WTC11 (cell line): ENCODE measurements at regions not wholly inside any gene's neighbourhood (a gene's known extent, or its start where the extent isn't known, plus 50 kb on each side); places are given as distances from the start of the nearest gene placed in this dataset.

ENCODE experiments used
- ATAC-seq: fragments of 200-7000 bp; cut with Tn5 transposase; 2 replicates; pipeline ENCODE4 v1.10.0; 2021; ENCODE audit warnings: mild to moderate bottlenecking, moderate library complexity
- CTCF ChIA-PET: fragments of 300-600 bp; sonication (Branson Sonifier 250); formaldehyde crosslinking; loops from one replicate; lab custom pipeline; 2021; ENCODE audit warnings: antibody characterized with exemption; lab: Charles Lee
- POLR2A ChIA-PET: fragments of 350-600 bp; sonication (Branson Sonifier 250); formaldehyde crosslinking; loops from one replicate; lab custom pipeline; 2021; ENCODE audit warnings: antibody characterized with exemption; lab: Charles Lee
- DNase-seq: peaks from one replicate; pipeline ENCODE4 v3.0.0; 2021; ENCODE audit warnings: low spot score
- H3K27ac Mint-ChIP-seq: 2 replicates; pipeline ENCODE4 v1.8.0; 2021; ENCODE audit warnings: mixed read lengths
- H3K27me3 Mint-ChIP-seq: 2 replicates; pipeline ENCODE4 v1.8.0; 2021; ENCODE audit warnings: low read depth, mild to moderate bottlenecking, moderate library complexity, mixed read lengths
- H3K36me3 Mint-ChIP-seq: 2 replicates; pipeline ENCODE4 v1.8.0; 2021; ENCODE audit warnings: mixed read lengths
- H3K4me1 Mint-ChIP-seq: 2 replicates; pipeline ENCODE4 v1.8.0; 2022; ENCODE audit warnings: mixed read lengths
- H3K4me3 Mint-ChIP-seq: 2 replicates; pipeline ENCODE4 v1.8.0; 2021; ENCODE audit warnings: mild to moderate bottlenecking, moderate library complexity, mixed read lengths
- H3K9me3 Mint-ChIP-seq: 2 replicates; pipeline ENCODE4 v1.8.0; 2021; ENCODE audit warnings: mixed read lengths
- ATF2 ChIP-seq: sonication (generic); formaldehyde crosslinking; IDR thresholded peaks from 2 replicates; pipeline ENCODE4 v1.8.1; 2022; ENCODE audit warnings: low read depth, missing genetic modification reagents, borderline replicate concordance
- E2F1 ChIP-seq: sonication (generic); formaldehyde crosslinking; IDR thresholded peaks from 2 replicates; pipeline ENCODE4 v1.8.0; 2022; ENCODE audit warnings: mild to moderate bottlenecking, missing genetic modification reagents
- EMX1 ChIP-seq: fragments of 250-450 bp; sonication (Bioruptor Pico); IDR thresholded peaks from 2 replicates; pipeline ENCODE4 v1.8.0; 2021; ENCODE audit warnings: mild to moderate bottlenecking
- ERG ChIP-seq: fragments of 250-450 bp; sonication (Bioruptor Pico); IDR thresholded peaks from 2 replicates; pipeline ENCODE4 v1.8.0; 2021; ENCODE audit warnings: mild to moderate bottlenecking
- GABPB1 ChIP-seq: sonication (generic); formaldehyde crosslinking; IDR thresholded peaks from 2 replicates; pipeline ENCODE4 v1.8.1; 2023; ENCODE audit warnings: mild to moderate bottlenecking, missing genetic modification reagents
- HMGA2 ChIP-seq: fragments of 250-450 bp; sonication (Bioruptor Pico); IDR thresholded peaks from 2 replicates; pipeline ENCODE4 v1.4.0; 2021; ENCODE audit warnings: mild to moderate bottlenecking, moderate library complexity
- IRF2 ChIP-seq: sonication (generic); formaldehyde crosslinking; IDR thresholded peaks from 2 replicates; pipeline ENCODE4 v1.8.0; 2022; ENCODE audit warnings: low read depth, missing genetic modification reagents, borderline replicate concordance
- JUN ChIP-seq: sonication (generic); formaldehyde crosslinking; IDR thresholded peaks from 2 replicates; pipeline ENCODE4 v1.8.0; 2023; ENCODE audit warnings: mild to moderate bottlenecking, missing genetic modification reagents
- KAT7 ChIP-seq: sonication (generic); formaldehyde crosslinking; IDR thresholded peaks from 2 replicates; pipeline ENCODE4 v1.8.1; 2023; ENCODE audit warnings: missing genetic modification reagents, mild to moderate bottlenecking, borderline replicate concordance
- NFATC4 ChIP-seq: fragments of 250-450 bp; sonication (Bioruptor Pico); IDR thresholded peaks from 2 replicates; pipeline ENCODE4 v1.9.0; 2021; ENCODE audit warnings: mild to moderate bottlenecking
- NFE2L1 ChIP-seq: sonication (generic); formaldehyde crosslinking; IDR thresholded peaks from 2 replicates; pipeline ENCODE4 v1.8.1; 2023; ENCODE audit warnings: missing genetic modification reagents
- NFYB ChIP-seq: sonication (generic); formaldehyde crosslinking; conservative IDR thresholded peaks from 2 replicates; pipeline ENCODE4 v1.8.0; 2022; ENCODE audit warnings: low read depth, missing genetic modification reagents
- NR1H2 ChIP-seq: sonication (generic); formaldehyde crosslinking; IDR thresholded peaks from 2 replicates; pipeline ENCODE4 v1.9.0; 2021; ENCODE audit warnings: mild to moderate bottlenecking, moderate library complexity, missing genetic modification reagents
- OVOL2 ChIP-seq: fragments of 250-450 bp; sonication (Bioruptor Pico); IDR thresholded peaks from 2 replicates; pipeline ENCODE4 v1.9.0; 2021; ENCODE audit warnings: mild to moderate bottlenecking, borderline replicate concordance
- STAT6 ChIP-seq: sonication (generic); formaldehyde crosslinking; conservative IDR thresholded peaks from 2 replicates; pipeline ENCODE4 v1.8.1; 2023; ENCODE audit warnings: mild to moderate bottlenecking, low read depth, missing genetic modification reagents, moderate library complexity
- TCF7 ChIP-seq: sonication (generic); formaldehyde crosslinking; IDR thresholded peaks from 2 replicates; pipeline ENCODE4 v1.8.0; 2022; ENCODE audit warnings: mild to moderate bottlenecking, low read depth, missing genetic modification reagents, moderate library complexity
- ZNF121 ChIP-seq: sonication (generic); formaldehyde crosslinking; IDR thresholded peaks from 2 replicates; pipeline ENCODE4 v1.8.0; 2023; ENCODE audit warnings: missing genetic modification reagents
- ZNF232 ChIP-seq: sonication (generic); formaldehyde crosslinking; IDR thresholded peaks from 2 replicates; pipeline ENCODE4 v1.8.0; 2022; ENCODE audit warnings: mild to moderate bottlenecking, missing genetic modification reagents
- ZNF263 ChIP-seq: sonication (generic); formaldehyde crosslinking; IDR thresholded peaks from 2 replicates; pipeline ENCODE4 v1.8.1; 2022; ENCODE audit warnings: low read depth, mild to moderate bottlenecking, moderate library complexity, missing genetic modification reagents
- ZNF396 ChIP-seq: fragments of 250-450 bp; sonication (Bioruptor Pico); IDR thresholded peaks from 2 replicates; pipeline ENCODE4 v1.8.0; 2021; ENCODE audit warnings: mild to moderate bottlenecking, moderate library complexity, borderline replicate concordance
- ZNF423 ChIP-seq: fragments of 250-450 bp; sonication (Bioruptor Pico); IDR thresholded peaks from 2 replicates; pipeline ENCODE4 v2.1.2; 2022; ENCODE audit warnings: mild to moderate bottlenecking, moderate library complexity
- ZNF671 ChIP-seq: fragments of 250-450 bp; sonication (Bioruptor Pico); IDR thresholded peaks from 2 replicates; pipeline ENCODE4 v1.8.0; 2021; ENCODE audit warnings: mild to moderate bottlenecking
- TF ChIP-seq, protein P1 (sequence below): sonication (generic); formaldehyde crosslinking; IDR thresholded peaks from 2 replicates; pipeline ENCODE4 v1.8.1; 2022; ENCODE audit warnings: mild to moderate bottlenecking, moderate library complexity, missing genetic modification reagents
- TF ChIP-seq, protein P2 (sequence below): sonication (generic); formaldehyde crosslinking; IDR thresholded peaks from 2 replicates; pipeline ENCODE4 v1.8.0; 2022; ENCODE audit warnings: mild to moderate bottlenecking, missing genetic modification reagents
- TF ChIP-seq, protein P3 (sequence below): fragments of 250-450 bp; sonication (Bioruptor Pico); IDR thresholded peaks from 2 replicates; pipeline ENCODE4 v1.9.0; 2021; ENCODE audit warnings: mild to moderate bottlenecking
- TF ChIP-seq, protein P4 (sequence below): fragments of 250-450 bp; sonication (Bioruptor Pico); conservative IDR thresholded peaks from 2 replicates; pipeline ENCODE4 v1.9.0; 2021; ENCODE audit warnings: mild to moderate bottlenecking

GRCh38 chr7:42344198-42344755 is 107.3 kb upstream of the GLI3 start:
- H3K4me1 Mint-ChIP-seq = peaks cover 37% of the 10 kb centered on the region
- H3K27ac Mint-ChIP-seq = no peak overlapping the region
- no peak for DNase-seq
- TF ChIP-seq ATF2 (CRISPR knock-in tag) (no peak), OVOL2 (no peak), EMX1 (no peak), ZNF423 (CRISPR knock-in tag) (no peak), KAT7 (CRISPR knock-in tag) (no peak), ZNF232 (CRISPR knock-in tag) (no peak), TCF7 (CRISPR knock-in tag) (no peak), GABPB1 (no peak), E2F1 (no peak), ERG (no peak), ZNF263 (CRISPR knock-in tag) (no peak), ZNF671 (no peak), NFATC4 (CRISPR knock-in tag) (no peak), IRF2 (CRISPR knock-in tag) (no peak), NFE2L1 (no peak), HMGA2 (CRISPR knock-in tag) (no peak)
- TF ChIP-seq, protein P1, sequence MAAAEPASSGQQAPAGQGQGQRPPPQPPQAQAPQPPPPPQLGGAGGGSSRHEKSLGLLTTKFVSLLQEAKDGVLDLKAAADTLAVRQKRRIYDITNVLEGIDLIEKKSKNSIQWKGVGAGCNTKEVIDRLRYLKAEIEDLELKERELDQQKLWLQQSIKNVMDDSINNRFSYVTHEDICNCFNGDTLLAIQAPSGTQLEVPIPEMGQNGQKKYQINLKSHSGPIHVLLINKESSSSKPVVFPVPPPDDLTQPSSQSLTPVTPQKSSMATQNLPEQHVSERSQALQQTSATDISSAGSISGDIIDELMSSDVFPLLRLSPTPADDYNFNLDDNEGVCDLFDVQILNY = no peak
- TF ChIP-seq, protein P2, sequence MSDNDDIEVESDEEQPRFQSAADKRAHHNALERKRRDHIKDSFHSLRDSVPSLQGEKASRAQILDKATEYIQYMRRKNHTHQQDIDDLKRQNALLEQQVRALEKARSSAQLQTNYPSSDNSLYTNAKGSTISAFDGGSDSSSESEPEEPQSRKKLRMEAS = no peak
- TF ChIP-seq, protein P3, sequence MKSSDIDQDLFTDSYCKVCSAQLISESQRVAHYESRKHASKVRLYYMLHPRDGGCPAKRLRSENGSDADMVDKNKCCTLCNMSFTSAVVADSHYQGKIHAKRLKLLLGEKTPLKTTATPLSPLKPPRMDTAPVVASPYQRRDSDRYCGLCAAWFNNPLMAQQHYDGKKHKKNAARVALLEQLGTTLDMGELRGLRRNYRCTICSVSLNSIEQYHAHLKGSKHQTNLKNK (CRISPR knock-in tag) = no peak
- H3K27me3 Mint-ChIP-seq = no peaks in the 10 kb centered on the region
- ChIA-PET POLR2A (no interaction called here), CTCF (interaction anchor here (0.6 kb wide), 1 partner anchor 404 kb away, joined by 3 read pairs; no protein-coding TSS in a partner anchor)
- H3K4me3 Mint-ChIP-seq = no peak overlapping the region
- H3K9me3 Mint-ChIP-seq = no peaks in the 10 kb centered on the region
- no peaks in the 10 kb centered on the region for H3K36me3 Mint-ChIP-seq
- no peak for ATAC-seq

- H3K27ac Mint-ChIP-seq = no peak overlapping the region
- DNase-seq (no peak), ATAC-seq (no peak)
- no peak overlapping the region for H3K4me3 Mint-ChIP-seq
- no peaks in the 10 kb centered on the region for H3K9me3 Mint-ChIP-seq
- ChIA-PET CTCF (interaction anchor here (1.0 to 1.2 kb wide), 2 partner anchors 402 to 501 kb away, joined by 3 read pairs; no protein-coding TSS in a partner anchor), POLR2A (no interaction called here)
- H3K27me3 Mint-ChIP-seq = no peaks in the 10 kb centered on the region
- H3K36me3 Mint-ChIP-seq = no peaks in the 10 kb centered on the region
- peaks cover 43% of the 10 kb centered on the region for H3K4me1 Mint-ChIP-seq
- no peak for TF ChIP-seq NR1H2 (CRISPR knock-in tag)
- TF ChIP-seq EMX1 = no peak
- no peak for TF ChIP-seq NFATC4 (CRISPR knock-in tag)
- TF ChIP-seq, protein P4, sequence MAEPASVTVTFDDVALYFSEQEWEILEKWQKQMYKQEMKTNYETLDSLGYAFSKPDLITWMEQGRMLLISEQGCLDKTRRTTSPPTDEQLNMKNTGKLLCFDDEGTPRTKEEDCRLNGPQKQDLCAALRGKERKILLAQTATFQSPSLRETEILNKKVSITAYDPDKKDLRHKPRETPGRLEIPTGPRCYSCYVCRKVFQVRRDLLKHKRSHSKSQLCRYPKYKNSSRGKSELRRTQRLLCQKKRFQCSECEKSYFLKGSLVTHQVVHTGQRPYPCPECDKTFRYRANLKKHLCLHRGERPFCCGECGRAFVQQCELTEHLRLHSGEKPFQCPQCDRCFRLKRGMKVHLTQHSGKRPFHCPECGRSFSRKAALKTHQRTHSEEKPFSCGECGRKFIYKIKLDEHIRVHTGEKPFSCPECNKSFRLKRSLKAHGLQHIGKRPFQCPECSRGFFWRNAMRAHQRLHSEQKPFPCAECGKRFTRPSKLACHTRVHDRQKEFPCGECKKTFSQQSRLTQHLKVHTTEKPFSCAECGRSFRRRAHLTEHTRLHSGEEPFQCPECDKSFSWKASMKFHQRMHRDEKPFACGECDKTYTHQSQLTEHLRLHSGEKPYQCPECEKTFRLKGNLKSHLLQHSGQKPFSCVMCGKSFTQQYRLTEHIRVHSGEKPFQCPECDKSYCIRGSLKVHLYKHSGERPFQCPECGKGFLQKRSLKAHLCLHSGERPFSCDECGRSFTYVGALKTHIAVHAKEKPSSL (CRISPR knock-in tag) = no peak
- no peak for TF ChIP-seq ZNF396
- no peak for TF ChIP-seq TCF7 (CRISPR knock-in tag)
- TF ChIP-seq NFE2L1 = no peak
- no peak for TF ChIP-seq JUN (CRISPR knock-in tag)
- no peak for TF ChIP-seq STAT6
- no peak for TF ChIP-seq ZNF121 (CRISPR knock-in tag)
- no peak for TF ChIP-seq NFYB (CRISPR knock-in tag)
Observed at GRCh38 chr7:42342381-42342780, 105.4 kb upstream of the GLI3 start.
